HuH-7.5 (cell line): ENCODE measurements at regions not wholly inside any gene's neighbourhood (a gene's known extent, or its start where the extent isn't known, plus 50 kb on each side); places are given as distances from the start of the nearest gene placed in this dataset.

Experiments used
- DNase-seq: peaks from one replicate; pipeline ENCODE4 v3.0.0; 2011; ENCODE audit warnings: low spot score

DNA sequence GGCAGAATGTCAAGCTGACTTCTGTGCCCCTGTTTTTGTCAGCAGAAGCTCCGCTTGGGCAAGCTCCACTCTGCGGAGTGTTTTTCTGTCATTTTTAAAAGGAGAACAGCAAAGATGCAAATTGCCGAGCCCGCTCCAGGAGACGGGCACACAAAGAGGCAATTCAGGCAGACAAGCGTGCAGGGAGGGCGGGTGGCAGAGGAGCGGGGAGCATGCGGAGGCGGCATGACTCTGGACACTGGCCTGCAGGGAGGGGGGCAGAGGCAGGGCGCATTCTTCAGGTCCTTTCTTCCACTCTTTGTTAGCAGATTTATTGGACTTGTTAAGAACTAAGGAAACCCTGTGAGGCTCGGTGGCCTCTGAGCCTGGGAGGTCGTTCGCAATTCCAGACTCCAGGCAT is 187.3 kb upstream of the RMST start:
- DNase-seq: no peak

DNA sequence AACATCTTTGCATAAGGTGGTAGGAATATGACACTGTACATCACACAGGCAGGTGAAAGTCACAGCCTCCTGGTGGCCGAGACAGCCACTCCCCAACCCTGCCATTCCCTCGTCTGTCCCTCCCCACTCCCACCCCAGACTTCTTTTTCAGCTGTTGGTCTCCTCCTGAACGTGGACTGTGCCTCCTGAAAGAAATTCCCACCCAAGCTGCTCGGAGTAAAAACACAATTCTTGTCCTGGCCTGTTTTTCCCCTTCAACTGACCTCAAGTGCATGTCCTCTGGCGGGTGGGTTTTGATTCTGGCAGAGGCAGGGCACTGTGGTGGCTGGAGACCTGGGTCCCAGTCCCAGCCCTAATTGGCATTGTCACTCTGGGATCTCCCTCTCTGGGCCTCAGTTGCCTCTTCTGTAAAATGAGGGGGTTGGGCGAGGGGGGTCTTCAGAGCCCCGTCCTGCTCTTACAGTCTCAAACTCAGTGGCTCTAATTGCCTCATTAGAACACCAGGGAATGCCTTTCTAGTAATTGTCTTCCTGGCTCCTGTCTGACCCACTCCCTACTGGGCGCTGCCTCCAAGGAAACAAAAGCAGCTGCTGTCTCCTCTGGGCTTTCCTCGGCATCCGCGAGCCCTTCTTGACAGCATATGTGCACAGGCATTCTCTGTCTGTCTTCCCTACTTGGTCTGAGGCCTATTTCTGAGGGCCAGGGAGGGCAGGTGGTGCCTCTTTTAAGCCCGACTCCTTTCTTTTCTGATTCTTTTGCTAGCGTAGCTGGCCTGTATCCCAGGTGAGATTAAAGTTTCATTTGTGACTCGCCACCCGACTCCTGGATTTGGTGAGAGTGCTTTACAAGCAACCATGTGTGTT is 186.6 kb upstream of the RMST start:
- no peak for DNase-seq

DNA sequence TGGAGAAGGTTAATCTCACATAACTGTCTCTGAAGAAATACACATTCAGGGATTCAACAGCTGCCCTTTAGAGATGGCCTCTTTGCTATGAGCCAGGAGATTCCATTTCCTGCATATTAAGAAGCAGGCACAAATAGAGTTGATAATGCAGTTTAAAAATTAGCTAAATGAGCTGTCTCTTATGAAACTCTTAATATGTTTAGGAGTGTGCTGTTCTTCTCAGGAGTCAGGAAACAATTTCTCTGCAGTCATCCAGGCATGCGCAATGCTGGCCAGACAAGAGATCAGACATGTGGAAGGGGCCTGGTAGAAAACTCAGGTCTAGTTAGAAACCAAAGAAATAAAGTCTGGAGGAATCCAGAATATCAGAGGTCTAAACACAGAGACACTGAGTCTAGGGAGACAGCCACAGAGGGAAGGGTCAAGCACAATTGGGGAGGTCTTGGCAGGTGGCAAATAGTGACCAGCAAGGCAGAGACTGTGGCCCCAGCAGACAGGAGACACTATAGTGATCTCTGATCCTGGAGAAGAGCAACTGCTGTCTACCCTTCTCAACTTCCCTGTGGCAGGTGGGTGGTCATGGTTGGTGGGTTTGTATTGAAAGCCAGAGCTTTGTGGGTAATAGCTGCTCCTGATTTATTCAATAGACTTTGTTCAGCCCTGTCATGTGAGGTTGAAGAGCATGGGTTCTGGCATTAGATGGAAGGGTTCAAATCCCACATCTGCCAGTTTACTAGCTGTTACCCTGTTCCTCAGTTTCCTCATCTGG is 185.8 kb upstream of the RMST start:
- no peak for DNase-seq

DNA sequence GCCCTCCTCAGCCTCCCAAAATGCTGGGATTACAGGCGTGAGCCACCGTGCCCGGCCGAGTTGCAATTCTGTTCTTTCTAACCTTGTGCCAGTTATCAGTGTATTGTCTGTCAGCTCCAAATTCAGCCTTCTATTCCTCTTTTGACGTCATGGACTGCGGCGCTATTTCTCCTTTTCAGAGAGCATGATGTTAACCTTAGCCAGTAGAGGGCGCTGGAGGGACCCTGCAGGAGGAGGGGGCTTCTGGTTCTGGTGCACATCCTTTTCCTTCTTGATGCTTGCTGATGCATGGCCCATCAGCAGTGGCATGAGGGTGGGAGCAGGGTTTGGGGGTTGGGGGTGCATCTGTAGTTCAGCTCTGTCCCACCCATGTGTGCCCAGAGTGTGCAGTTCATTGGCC is 179.3 kb upstream of the RMST start:
- DNase-seq: no peak

DNA sequence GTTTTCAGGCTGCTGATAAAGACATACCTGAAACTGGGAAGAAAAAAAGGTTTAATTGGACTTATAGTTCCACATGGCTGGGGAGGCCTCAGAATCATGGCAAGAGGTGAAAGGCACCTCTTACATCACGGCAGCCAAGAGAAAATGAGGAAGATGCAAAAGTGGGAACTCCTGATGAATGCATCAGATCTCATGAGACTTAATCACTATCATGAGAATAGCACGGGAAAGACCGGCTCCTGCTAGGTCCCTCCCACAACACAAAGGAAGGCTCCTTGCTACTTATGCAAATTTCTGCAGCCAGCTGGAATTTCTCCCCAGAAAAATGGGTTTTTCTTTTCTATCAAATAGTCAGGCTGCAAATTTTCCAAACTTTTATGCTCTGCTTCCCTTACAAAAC is 174.1 kb upstream of the RMST start:
- DNase-seq: no peak

DNA sequence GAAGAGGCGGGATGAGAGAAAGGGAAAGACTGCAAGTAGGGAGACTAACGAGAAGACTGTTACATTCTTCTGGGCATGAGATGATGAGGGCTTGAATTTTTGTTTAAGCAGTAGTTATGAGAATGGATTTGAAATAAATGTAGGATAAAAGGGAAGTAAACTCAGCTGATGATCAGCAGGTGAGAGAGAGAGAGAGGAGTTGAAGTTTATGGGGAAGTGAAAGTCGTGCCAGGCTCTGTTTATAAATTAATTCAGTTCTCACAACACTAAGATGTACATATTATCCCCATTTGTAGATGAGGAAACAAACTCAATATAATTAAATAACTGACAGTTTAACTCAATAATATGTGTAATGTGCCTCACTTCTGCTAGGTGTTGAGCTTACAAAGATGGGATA is 170.0 kb upstream of the RMST start:
- DNase-seq: no peak

DNA sequence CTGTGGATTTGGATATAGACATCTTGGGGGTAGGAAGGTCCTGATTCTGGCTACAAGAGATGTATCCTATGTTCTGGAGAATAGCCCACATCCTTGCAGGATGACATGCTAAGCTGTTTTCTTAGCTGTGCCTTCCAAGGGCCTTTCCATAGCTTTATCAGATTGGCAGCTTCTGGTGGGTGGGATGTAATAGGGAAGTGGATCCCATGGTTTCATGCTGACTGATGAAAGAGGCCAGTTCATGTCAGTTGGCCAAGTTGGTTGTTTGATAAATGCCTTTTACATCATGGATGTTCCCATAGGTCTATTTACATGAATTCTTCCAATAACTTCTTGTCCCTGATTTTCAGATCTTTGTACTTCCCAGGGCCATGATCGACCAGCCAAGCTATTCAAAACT is 169.1 kb upstream of the RMST start:
- DNase-seq: no peak

DNA sequence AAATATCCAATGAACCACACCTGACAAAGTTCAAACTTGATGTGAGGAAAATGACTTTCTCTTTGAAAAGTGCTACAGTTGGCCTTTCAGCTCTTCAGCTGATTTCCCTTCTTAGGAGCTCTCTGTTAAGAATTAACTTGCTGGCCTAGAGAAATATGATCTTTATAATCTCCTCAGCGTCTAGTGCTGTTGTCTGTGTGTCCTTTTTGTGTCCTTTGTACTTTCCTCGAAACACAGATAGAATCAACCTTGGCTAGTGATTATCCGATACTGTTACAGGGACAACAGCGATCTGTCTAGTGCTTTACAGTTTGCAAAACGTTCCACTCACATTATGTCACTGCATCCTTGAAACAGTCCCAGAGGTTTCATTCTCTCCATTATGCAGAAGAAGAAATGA is 162.8 kb upstream of the RMST start:
- DNase-seq: no peak

DNA sequence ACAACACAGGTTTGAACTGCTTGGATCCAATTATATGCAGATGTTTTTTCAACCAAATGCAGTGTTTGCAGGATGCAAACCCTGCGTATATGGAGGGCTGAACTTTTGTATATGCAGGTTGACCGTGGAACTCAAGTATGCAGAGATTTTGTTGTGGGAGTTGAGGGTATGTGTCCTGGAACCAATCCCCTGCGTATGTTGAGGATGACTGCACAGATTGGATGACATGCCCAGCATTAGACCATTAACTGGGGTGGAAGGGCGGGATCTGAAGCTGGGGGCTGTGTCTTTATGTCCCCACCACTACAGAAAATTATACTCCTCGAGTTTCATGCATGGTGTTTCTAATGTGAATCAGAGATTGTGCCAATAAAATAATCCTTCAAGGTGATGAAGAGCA is 162.2 kb upstream of the RMST start:
- DNase-seq: no peak

DNA sequence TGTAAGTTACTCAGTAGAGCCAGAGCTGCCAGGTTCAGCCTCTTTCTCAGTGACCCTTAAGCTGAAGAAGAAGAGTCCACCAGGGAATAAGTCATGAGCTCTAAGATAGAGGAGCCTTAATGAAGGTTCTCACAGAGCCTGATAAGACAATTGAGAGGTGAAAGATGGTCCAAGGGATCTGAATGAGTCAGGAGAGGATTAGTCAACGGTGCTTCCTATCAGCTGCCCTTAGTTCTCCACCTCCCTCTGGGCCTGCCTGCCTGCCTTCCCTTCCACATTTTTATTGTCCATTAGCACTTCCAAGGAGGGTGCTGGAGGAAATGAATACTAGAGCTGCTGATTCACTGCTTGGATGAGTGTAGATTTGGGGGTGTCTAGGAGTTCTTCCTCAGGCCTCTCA is 161.7 kb upstream of the RMST start:
- no peak for DNase-seq

DNA sequence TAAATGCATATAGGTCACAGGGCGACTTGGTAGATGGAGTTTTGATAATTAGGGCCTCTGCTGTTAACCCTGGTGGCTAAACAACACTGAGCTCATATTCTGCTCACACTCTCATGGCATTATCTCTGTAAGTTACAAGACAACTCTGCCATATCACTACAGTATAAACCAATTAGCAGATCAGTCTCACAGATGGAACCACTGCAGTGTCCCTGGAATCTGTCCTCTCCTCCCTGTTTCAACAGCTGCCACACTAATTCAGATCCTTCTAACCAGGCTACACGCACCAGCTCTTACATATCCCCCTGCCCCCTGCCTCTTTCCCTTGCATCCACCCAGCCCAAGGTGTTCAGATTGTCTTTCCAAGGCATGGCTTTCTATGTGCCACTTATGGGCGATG is 161.0 kb upstream of the RMST start:
- DNase-seq: no peak

DNA sequence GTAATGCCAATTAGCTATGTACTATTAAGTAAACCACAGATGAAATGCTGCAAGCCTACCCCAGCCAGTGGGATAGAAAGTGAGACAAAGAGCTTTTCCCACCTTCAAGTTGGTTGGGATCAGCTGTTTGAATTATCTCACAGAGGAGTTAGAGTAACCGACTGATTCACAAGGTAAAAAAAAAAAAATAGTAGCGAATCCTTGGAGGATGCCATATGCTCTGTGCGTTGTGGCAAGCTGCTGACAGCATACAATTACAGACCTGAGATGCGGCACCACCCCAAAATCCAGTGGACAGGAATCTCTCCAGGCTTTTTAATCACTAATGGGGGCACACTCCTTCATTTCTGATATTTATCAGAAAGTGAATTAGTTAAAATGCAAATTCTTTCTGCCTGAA is 157.0 kb upstream of the RMST start:
- DNase-seq: no peak

DNA sequence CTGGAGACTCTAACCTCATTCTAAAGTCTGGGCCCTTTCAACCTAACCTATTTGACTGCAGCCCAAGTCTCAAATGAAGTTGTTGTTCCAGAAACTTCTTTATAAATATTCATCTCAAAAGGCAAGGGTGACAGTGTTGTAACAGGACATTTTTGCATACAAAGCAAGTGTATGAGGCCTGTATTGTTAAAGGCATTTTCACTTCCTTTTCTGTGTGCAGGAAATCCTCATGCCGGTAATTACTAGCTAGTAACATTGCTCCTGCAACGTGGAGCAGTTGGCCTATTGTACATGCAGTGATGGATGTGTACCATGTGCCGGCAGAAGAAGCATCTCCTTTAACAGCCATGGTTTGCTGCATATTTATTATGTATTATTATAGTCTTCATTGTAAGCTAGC is 156.5 kb upstream of the RMST start:
- no peak for DNase-seq

DNA sequence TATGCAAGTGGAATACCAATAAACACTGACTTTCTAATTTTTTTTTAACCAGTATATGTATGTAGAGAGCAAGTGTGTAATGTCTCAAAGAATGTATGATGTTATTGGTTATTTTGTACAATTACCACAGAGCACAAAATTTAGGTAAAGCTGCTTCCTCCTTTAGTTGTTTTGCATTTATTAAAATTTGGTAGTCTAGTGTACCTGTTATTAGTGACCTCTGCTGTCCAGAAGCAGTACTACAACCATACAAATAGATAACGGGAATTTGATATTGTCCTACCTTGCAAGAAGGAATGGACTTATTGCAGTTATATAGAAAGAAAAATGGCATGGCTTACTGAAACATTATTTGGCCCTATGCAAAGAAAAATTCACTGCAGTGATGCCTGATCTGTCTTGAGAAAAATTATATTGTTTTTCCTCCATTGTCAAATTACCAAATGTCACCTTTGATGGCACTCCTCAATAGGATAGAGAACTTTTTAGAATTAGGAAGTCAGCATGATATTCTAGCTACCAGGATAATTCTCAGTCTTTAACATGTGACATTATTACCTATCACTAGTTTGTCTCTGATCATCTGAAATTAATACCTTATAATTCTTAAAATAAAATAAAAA is 153.9 kb upstream of the RMST start:
- DNase-seq: no peak

DNA sequence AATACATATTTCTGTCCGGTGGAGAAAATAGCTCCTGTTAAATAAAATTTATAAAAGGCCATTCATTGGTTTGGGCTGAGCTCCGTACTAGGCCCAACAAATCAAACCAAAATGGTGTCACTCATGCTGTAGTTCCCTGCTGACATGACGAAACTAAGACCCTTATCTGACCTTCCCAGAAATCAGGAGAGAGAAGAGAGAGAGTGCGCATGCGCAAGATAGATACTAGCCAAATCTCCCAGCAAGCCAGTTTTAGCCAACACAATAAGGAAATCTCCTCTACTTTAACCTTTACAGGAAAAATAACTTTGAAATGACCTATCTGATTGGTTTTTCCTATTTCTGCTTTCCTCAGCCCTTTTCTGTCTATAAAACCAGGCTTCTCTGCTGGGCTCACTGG is 152.7 kb upstream of the RMST start:
- DNase-seq: no peak

DNA sequence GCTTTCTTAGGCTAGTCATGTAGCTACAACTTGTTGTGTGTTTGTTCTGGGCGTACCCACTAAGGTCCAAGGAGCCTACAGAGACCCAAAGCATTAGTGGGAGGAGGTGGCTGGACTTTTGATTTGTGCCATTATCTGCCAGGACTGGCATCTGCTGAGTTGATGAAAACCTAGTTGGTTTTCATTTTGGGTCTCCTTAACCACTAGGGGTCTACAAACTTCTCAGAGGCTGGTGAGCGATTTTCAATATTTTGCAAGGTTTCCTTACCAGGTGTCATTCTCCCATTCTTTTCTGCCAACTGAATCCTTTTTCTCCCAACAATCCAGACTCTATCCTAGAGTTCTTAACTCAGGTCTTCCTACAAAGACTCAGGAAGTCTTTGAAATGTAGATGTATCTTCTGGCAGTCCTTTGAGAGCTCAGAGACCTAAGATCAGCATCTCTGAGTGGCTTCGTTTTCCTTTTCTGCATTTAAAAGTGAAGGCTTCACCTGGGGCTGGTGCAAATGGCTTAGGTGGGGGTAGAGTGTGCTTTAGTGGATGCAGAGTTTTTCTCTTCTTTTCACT is 150.0 kb upstream of the RMST start:
- DNase-seq: no peak

DNA sequence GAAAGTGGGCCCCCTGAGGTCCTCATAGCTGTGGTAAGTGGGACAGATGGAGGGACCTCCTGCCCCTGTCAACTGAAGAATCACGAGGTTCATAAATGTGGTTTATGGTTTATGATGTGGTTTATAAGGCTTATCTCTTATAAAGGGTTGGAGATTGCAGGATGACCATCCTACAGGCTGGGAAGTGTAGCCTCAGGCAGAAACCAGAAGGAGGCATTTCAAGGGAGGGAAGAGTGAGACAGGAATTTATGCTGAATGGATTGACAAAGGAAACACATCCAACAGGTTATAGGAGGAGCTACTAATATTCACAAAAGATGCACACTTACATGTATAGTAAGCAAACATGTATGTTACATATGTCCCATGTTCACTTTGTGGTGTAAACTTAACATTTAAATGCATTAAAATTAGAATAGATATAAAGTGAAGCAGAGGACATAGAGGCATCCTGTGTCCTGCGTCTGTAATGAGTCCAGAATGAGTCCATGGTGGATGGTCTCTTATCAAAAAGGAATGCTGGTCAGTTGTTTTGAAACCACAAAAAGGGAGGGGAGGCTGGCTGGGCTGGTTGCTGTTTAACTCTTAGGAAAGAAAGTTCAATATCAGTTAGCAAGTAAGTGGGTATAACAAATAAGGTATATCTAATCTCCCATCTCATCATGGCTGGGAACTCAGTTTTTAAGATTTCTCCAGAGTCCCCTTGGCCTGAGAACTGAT is 149.0 kb upstream of the RMST start:
- no peak for DNase-seq

DNA sequence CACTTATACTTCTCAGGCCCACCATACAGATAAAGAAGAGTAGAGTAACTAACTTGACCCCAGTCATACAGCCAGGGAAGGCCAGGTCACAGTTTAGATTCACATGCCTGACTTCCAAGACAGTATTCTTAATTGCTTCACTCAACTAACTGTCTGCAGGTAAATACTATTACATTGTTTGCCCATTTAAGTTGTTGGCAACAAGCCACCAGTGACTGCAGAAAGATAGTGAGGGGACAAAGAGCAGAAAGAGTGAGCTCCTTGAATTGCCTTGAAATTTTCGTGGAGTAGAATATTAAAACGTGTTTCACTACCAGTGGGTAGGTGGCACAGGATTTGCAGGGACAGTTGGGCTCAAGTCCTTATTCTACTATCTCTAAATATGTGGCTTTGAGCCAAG is 146.3 kb upstream of the RMST start:
- DNase-seq: no peak

DNA sequence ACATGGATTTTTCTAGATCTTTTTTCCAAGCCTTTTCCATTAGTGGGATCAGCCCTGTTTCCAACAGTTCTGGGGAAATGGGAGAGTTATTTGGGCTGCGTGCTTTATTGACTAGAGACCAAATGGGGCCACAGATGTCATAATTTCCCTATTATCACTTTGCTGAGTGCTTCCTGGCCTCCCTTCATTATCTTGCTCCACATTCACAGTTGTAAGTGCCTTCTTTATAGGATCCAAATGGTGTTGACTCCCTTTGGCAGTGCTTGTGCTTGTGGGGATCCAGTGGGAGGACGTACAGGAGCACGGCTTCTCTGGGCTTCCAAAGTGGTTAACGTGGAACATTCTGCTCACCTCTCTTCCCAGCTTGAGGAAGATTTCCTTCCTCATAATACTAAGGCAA is 141.0 kb upstream of the RMST start:
- no peak for DNase-seq

DNA sequence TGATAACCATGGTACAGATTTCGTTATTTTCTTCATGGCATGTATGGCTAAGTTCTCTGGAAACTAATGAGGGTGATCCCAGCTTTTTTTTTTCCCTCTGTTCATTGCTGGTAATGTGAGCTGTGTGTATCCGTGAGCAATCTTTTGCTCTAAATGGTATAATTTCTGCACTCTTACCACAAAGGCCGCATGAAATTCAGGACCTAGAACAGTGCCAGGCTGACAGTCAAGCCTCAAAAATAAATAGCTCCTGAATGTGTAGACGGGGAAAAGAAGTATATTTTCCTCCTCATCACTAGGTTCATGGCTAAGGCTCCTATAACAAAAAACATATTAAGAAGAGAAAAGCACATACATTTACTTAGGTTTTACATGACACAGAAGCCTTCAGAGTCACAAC is 140.2 kb upstream of the RMST start:
- DNase-seq: no peak

DNA sequence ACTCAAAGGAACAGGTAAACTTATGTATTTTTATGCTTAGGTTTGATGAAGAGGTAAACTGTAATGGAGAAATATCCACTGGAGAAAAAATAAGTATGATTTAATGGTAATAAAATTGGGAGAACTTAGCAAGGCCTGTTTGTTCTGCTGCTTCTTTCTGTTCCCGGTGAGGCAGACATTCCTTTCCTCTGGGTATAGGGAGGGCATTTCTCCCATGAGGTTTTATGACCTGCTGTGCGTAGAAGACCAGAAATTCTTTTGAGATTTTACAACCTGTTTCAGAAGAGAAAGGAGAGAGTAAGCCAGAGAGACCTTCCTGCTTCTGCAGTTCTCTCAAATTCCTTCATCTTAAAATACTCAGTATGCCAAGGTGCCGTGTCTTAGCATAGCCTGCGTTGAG is 139.4 kb upstream of the RMST start:
- no peak for DNase-seq

DNA sequence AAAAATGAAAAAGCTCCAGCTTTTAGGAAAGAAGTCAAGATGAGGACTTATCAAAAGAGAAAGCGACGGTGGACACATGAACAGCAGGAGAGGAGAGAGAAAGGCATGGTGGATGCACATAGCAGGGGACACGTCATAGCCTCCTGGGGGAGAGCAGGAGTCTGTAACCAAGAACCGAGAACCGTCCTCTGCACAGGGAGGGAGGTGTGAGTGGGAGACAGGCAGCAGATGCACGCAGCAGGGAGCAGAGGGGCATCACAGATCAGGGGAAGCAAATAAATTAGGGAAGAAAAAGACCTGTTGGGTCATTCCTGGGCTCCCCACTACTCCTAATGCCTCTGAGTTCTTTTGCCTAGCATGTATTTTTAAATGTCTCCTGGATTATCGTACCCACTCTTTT is 138.1 kb upstream of the RMST start:
- DNase-seq: no peak
